Large intestine (tissue), 3 donors: ENCODE measurements at regions not wholly inside any gene's neighbourhood (a gene's known extent, or its start where the extent isn't known, plus 50 kb on each side); places are given as distances from the start of the nearest gene placed in this dataset.
"Not testable (repeated sequence)": the region's sequence is repeated elsewhere in the genome, so short reads cannot be mapped to it uniquely, and the experiment has no call there.

Experiments
- DNase-seq, 2 donors: peaks; one replicate each; pipeline versions ENCODE4 v3.0.0 to v3.0.0-alpha.2; 2013
- H3K27ac ChIP-seq: one replicate; pipeline ENCODE4 v1.5.1; 2013; ENCODE audit warnings: low read length
- H3K27me3 ChIP-seq: 2 replicates; pipeline ENCODE4 v1.6.1; 2013; ENCODE audit warnings: low read length; ENCODE audit not compliant: control insufficient read depth, insufficient read depth
- H3K36me3 ChIP-seq: 2 replicates; pipeline ENCODE4 v1.6.1; 2013; ENCODE audit warnings: low read length; ENCODE audit not compliant: control insufficient read depth, insufficient read depth
- H3K4me1 ChIP-seq: one replicate; pipeline ENCODE4 v1.6.1; 2013; ENCODE audit warnings: low read length; ENCODE audit not compliant: control insufficient read depth, insufficient read depth
- H3K4me3 ChIP-seq: one replicate; pipeline ENCODE4 v1.5.1; 2013; ENCODE audit warnings: low read length
- H3K9me3 ChIP-seq: one replicate; pipeline ENCODE4 v1.6.1; 2013; ENCODE audit warnings: mild to moderate bottlenecking, low read depth, low read length, moderate library complexity; ENCODE audit not compliant: control insufficient read depth
- WGBS: methylation state at CpG from one replicate; pipeline ENCODE4 v1.1.5; 2013; ENCODE audit warnings: low lambda C conversion rate; ENCODE audit not compliant: insufficient coverage; 5-methylcytosine and 5-hydroxymethylcytosine counted together

- H3K27me3 ChIP-seq = no peaks in the 10 kb centered on the region
- no peak for DNase-seq
- no peaks in the 10 kb centered on the region for H3K36me3 ChIP-seq
- no peaks in the 10 kb centered on the region for H3K4me1 ChIP-seq
- no peak overlapping the region for H3K27ac ChIP-seq
- H3K4me3 ChIP-seq = no peak overlapping the region
- 25% methylated on average over 2 of the region's 2 CpGs for WGBS
- H3K9me3 ChIP-seq = no peaks in the 10 kb centered on the region
Measured at GRCh38 chr4:120568731-120569130, 353.8 kb downstream of the PRDM5 start.

- no peaks in the 10 kb centered on the region for H3K27me3 ChIP-seq
- no peak for DNase-seq
- no peak overlapping the region for H3K4me3 ChIP-seq
- WGBS = no CpG with 5 or more reads among the region's 2 CpGs
- H3K9me3 ChIP-seq = no peaks in the 10 kb centered on the region
- no peaks in the 10 kb centered on the region for H3K36me3 ChIP-seq
- no peak overlapping the region for H3K27ac ChIP-seq
- H3K4me1 ChIP-seq = no peaks in the 10 kb centered on the region
Measured at GRCh38 chr4:120561648-120562047, 360.9 kb downstream of the PRDM5 start.

- Histone ChIP-seq H3K4me3 (no peak overlapping the region), H3K27me3 (no peaks in the 10 kb centered on the region), H3K9me3 (no peaks in the 10 kb centered on the region), H3K27ac (no peak overlapping the region), H3K36me3 (no peaks in the 10 kb centered on the region), H3K4me1 (no peaks in the 10 kb centered on the region)
- WGBS = no CpG with 5 or more reads among the region's 2 CpGs
- no peak for DNase-seq
Measured at GRCh38 chr4:120557372-120557771, 365.2 kb downstream of the PRDM5 start.

DNA sequence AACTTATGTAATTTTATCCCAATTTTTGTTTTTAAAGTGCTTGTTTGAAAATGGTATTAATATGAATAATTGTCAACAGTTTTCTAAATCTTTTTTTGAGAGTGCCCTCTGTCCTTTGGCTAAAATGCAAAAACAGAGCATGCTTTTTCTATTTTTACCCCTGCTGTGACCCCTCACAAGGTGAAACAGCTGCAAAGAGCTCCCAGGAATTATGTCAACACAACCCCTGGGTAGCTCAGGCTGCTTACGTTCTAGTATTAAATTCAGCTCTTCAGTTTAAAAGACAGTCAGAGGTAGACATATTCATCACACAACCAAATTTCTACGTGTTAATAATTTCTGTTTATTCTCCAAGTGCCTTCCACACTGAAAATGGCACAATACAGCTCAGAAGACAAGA is 367.5 kb downstream of the PRDM5 start:
- Histone ChIP-seq H3K27ac (no peak overlapping the region), H3K36me3 (no peaks in the 10 kb centered on the region), H3K4me3 (no peak overlapping the region), H3K27me3 (no peaks in the 10 kb centered on the region), H3K9me3 (no peaks in the 10 kb centered on the region), H3K4me1 (no peaks in the 10 kb centered on the region)
- 67% methylated on average over 1 of the region's 2 CpGs for WGBS
- no peak for DNase-seq

- DNase-seq = no peak
- no peak overlapping the region for H3K4me3 ChIP-seq
- no peaks in the 10 kb centered on the region for H3K27me3 ChIP-seq
- H3K36me3 ChIP-seq = no peaks in the 10 kb centered on the region
- WGBS = no CpG with 5 or more reads among the region's 3 CpGs
- H3K9me3 ChIP-seq = no peaks in the 10 kb centered on the region
- no peak overlapping the region for H3K27ac ChIP-seq
- H3K4me1 ChIP-seq = no peaks in the 10 kb centered on the region
Measured at GRCh38 chr4:120554086-120554485, 368.4 kb downstream of the PRDM5 start.

GRCh38 chr4:120550624-120551220 is 371.8 kb downstream of the PRDM5 start:
- WGBS = no CpG with 5 or more reads among the region's 30 CpGs
- H3K9me3 ChIP-seq, DNase-seq, H3K4me3 ChIP-seq, H3K27me3 ChIP-seq, H3K36me3 ChIP-seq, H3K4me1 ChIP-seq, H3K27ac ChIP-seq: not testable (repeated sequence)

DNA sequence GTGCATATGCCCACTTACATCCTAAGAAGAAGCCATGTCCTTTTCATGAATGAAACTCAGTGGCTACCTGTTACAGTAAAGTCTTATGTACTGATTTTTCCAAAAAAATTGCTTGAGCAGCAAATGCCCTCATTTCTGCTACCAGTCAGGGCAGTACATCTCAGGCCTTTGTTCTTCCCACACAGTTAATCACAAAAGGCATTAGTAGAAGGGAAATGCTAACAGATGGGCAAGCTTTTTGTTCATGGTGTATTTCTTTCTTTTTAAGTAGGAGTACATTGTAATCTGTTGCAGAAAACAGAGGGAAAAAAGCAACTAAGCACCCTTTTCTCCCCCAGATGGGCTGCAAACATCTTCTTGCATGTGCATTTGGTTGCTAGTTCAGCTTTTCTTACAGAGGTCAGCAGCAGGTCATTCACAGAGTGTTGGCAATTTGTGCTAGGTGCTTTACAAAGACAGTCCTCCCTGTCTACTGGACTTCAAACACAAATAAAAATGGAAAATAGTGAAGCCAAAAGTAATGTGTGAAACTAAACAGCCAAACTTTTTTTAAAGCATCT is 373.4 kb downstream of the PRDM5 start:
- no peak overlapping the region for H3K27ac ChIP-seq
- H3K9me3 ChIP-seq = no peaks in the 10 kb centered on the region
- H3K36me3 ChIP-seq = no peaks in the 10 kb centered on the region
- no peak overlapping the region for H3K4me3 ChIP-seq
- no peak for DNase-seq
- no peaks in the 10 kb centered on the region for H3K27me3 ChIP-seq
- no peaks in the 10 kb centered on the region for H3K4me1 ChIP-seq

GRCh38 chr4:120545391-120545790 is 377.1 kb downstream of the PRDM5 start:
- Histone ChIP-seq H3K27me3 (no peaks in the 10 kb centered on the region), H3K9me3 (no peaks in the 10 kb centered on the region), H3K36me3 (no peaks in the 10 kb centered on the region), H3K4me3 (no peak overlapping the region), H3K27ac (no peak overlapping the region), H3K4me1 (no peaks in the 10 kb centered on the region)
- 92% methylated on average over 2 of the region's 3 CpGs for WGBS
- no peak for DNase-seq

- Histone ChIP-seq H3K4me3 (no peak overlapping the region), H3K4me1 (no peaks in the 10 kb centered on the region), H3K9me3 (no peaks in the 10 kb centered on the region), H3K36me3 (no peaks in the 10 kb centered on the region), H3K27ac (no peak overlapping the region), H3K27me3 (no peaks in the 10 kb centered on the region)
- WGBS = no CpG with 5 or more reads among the region's 3 CpGs
- no peak for DNase-seq
Measured at GRCh38 chr4:120544838-120545237, 377.7 kb downstream of the PRDM5 start.

- H3K27me3 ChIP-seq = no peaks in the 10 kb centered on the region
- H3K9me3 ChIP-seq = no peaks in the 10 kb centered on the region
- DNase-seq = no peak
- H3K4me3 ChIP-seq = no peak overlapping the region
- H3K4me1 ChIP-seq = no peaks in the 10 kb centered on the region
- WGBS = 95% methylated on average over 4 of the region's 5 CpGs
- H3K27ac ChIP-seq = no peak overlapping the region
- H3K36me3 ChIP-seq = no peaks in the 10 kb centered on the region
Measured at GRCh38 chr4:120540625-120541024, 381.9 kb downstream of the PRDM5 start.

DNA sequence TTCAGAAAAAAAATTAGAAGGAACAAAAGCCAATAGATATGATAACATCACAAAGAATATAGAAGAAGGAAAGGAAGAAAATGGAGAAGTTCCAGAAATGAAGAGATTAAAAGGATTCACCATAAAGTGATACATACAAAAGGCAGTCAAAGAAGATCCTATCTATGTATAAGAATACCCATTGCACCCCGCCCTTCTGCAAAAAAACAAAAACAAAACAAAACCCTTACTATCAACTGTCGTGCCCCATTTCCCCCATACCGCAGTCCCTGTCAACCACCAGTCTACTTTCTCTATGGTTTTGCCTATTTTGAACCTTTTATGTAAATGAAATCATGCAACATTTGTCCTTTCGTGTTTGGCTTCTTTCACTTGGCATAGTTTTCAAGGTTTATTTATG is 385.6 kb downstream of the PRDM5 start:
- no peaks in the 10 kb centered on the region for H3K27me3 ChIP-seq
- H3K4me1 ChIP-seq = no peaks in the 10 kb centered on the region
- no peaks in the 10 kb centered on the region for H3K9me3 ChIP-seq
- H3K27ac ChIP-seq = no peak overlapping the region
- 83% methylated on average over 1 of the region's 4 CpGs for WGBS
- H3K36me3 ChIP-seq = no peaks in the 10 kb centered on the region
- no peak for DNase-seq
- no peak overlapping the region for H3K4me3 ChIP-seq
